Head of caudate nucleus (tissue), 42 donors: ENCODE measurements at regions not wholly inside any gene's neighbourhood (a gene's known extent, or its start where the extent isn't known, plus 50 kb on each side); places are given as distances from the start of the nearest gene placed in this dataset.

Experiments
- DNase-seq, 42 donors: peaks; one replicate each; pipeline versions ENCODE4 v3.0.0 to v3.0.0-alpha.2; 2020 to 2021; ENCODE audit warnings: mixed read lengths in 7 of 42
- intact Hi-C: fragments of 100-400 bp; cut with DNase I; formaldehyde crosslinking; loops from one replicate; pipeline ENCODE4 v1.15.0; 2022

- no peak for DNase-seq
- intact Hi-C loops: no loop called here
These were observed 73.6 kb upstream of the CDC42BPA start for GRCh38 chr1:227391879-227392278.

GRCh38 chr1:227391211-227391610 is 72.9 kb upstream of the CDC42BPA start:
- intact Hi-C loops: no loop called here
- DNase-seq: no peak

- intact Hi-C loops: no loop called here
- no peak for DNase-seq
These were observed 72.2 kb upstream of the CDC42BPA start for GRCh38 chr1:227390525-227390924.

GRCh38 chr1:227388214-227389168 is 70.2 kb upstream of the CDC42BPA start:
- intact Hi-C loops: no loop called here
- DNase-seq: no peak

GRCh38 chr1:227379555-227379892 is 61.2 kb upstream of the CDC42BPA start:
- intact Hi-C loops: no loop called here
- DNase-seq: no peak

GRCh38 chr1:227378871-227379554 is 60.7 kb upstream of the CDC42BPA start:
- no peak for DNase-seq

GRCh38 chr1:227378181-227378580 is 59.9 kb upstream of the CDC42BPA start:
- no peak for DNase-seq
- intact Hi-C loops: no loop called here

More at GRCh38 chr1:227378871-227379554, 60.7 kb upstream of the CDC42BPA start:
- intact Hi-C loops: no loop called here

GRCh38 chr1:227374846-227375245 is 56.6 kb upstream of the CDC42BPA start:
- intact Hi-C loops: no loop called here
- DNase-seq: no peak

GRCh38 chr1:227372726-227373130 is 54.4 kb upstream of the CDC42BPA start:
- intact Hi-C loops: no loop called here
- DNase-seq: peak in 2 of 42 donors; percentile 18 to 63

GRCh38 chr1:227370533-227371254 is 52.4 kb upstream of the CDC42BPA start:
- intact Hi-C loops: no loop called here

GRCh38 chr1:227369102-227369760 is 50.9 kb upstream of the CDC42BPA start:
- intact Hi-C loops: no loop called here
- DNase-seq: no peak

More at GRCh38 chr1:227370533-227371254, 52.4 kb upstream of the CDC42BPA start:
- DNase-seq: no peak
